ENCODE measurements at regions not wholly inside any gene's neighbourhood (a gene's known extent, or its start where the extent isn't known, plus 50 kb on each side); places are given as distances from the start of the nearest gene placed in this dataset.

DNA sequence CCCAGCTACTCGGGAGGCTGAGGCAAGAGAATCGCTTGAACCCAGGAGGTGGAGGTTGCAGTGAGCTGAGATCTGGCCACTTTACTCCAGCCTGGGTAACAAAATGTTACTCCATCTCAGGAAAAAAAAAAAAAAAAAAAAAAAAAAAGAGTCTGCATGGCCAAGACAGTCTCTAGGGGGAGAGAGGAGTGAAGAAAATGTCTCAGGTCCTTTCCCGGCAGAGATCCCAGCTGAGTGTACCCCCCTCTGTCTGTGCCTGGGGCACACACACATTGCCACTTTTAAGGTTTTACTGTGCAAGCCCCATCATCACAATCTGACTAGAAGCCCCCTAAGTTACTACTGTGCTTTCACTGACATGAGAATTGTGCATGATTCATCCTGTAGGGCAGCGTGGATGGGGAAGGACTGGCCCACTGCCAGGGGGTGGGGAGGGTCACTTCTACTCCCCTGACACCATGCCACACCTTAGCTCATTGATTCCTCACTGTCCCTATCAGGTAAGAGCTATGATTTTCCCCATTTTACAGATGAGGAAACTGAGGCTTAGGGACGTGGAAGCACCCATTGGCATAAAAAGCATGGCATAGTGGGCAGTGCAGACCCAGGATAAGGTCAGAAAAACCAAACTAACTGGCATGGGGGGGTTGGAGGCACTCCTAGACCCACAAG, 102.3 kb upstream of the LARP1 start:
- TF ChIP-seq, protein P1, sequence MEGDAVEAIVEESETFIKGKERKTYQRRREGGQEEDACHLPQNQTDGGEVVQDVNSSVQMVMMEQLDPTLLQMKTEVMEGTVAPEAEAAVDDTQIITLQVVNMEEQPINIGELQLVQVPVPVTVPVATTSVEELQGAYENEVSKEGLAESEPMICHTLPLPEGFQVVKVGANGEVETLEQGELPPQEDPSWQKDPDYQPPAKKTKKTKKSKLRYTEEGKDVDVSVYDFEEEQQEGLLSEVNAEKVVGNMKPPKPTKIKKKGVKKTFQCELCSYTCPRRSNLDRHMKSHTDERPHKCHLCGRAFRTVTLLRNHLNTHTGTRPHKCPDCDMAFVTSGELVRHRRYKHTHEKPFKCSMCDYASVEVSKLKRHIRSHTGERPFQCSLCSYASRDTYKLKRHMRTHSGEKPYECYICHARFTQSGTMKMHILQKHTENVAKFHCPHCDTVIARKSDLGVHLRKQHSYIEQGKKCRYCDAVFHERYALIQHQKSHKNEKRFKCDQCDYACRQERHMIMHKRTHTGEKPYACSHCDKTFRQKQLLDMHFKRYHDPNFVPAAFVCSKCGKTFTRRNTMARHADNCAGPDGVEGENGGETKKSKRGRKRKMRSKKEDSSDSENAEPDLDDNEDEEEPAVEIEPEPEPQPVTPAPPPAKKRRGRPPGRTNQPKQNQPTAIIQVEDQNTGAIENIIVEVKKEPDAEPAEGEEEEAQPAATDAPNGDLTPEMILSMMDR (IDR thresholded peaks at IDR 0.05; ENCODE audit: low read depth, low read length): no peak
- no peak for TF ChIP-seq EZH2phosphoT487 (IDR thresholded peaks at IDR 0.05; ENCODE audit: low read depth)

Data from OCI-LY3 (cell line).